ELF-1 (cell line): ENCODE measurements at regions not wholly inside any gene's neighbourhood (a gene's known extent, or its start where the extent isn't known, plus 50 kb on each side); places are given as distances from the start of the nearest gene placed in this dataset.
A peak's percentile ranks its signal among the peaks of the same experiment; 100 is the strongest.

ENCODE experiments used
- DNase-seq: peaks from one replicate; pipeline ENCODE4 v3.0.0-alpha.2; 2016; ENCODE audit warnings: low read depth, low spot score

GRCh38 chr21:41632748-41633475 is 125.0 kb upstream of the TMPRSS2 start:
- DNase-seq, result no peak

- no peak for DNase-seq
These were observed 123.9 kb upstream of the TMPRSS2 start for GRCh38 chr21:41631564-41632461.

DNA sequence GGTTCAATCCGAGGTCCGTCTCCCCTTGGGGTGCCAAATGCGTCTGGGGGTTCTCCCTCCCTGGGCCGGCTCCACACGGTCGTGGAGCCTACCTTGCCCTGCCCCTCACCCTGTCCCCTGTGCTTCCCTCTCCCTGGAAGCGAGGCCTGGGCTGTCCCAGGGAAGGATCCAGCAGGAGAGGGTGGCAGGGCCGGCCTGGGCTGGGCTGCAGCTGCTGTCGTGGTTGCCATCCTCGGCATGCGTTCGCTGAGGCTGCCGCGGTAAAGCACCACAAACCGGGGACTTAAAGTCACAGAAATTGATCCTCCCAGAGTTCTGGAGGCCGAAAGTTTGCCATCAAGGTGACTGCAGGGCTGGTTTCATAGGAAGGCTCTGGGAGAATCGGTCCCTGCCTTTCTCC is 123.0 kb upstream of the TMPRSS2 start:
- no peak for DNase-seq

- DNase-seq, result peak; percentile 58
These were observed 122.3 kb upstream of the TMPRSS2 start for GRCh38 chr21:41630249-41630648.

GRCh38 chr21:41628256-41628655 is 120.3 kb upstream of the TMPRSS2 start:
- DNase-seq, result no peak

DNA sequence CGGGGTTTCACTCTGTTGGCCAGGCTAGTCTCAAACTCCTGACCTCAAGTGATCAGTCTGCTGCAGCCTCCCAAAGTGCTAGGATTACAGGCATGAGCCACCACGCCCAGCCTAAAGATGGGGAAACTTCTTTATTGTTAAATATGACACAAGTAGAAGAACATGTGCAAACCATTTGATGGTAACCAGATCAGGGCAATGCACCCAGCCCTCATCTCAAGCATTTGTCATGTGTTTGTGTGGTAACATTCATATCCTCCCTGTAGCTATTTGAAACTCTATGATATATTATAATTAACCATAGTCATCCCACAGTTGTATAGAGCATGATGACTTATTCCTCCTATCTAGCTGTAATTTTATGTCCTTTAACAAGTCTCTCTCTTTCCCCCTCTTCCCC is 119.5 kb upstream of the TMPRSS2 start:
- no peak for DNase-seq

GRCh38 chr21:41626021-41626420 is 118.1 kb upstream of the TMPRSS2 start:
- no peak for DNase-seq

DNA sequence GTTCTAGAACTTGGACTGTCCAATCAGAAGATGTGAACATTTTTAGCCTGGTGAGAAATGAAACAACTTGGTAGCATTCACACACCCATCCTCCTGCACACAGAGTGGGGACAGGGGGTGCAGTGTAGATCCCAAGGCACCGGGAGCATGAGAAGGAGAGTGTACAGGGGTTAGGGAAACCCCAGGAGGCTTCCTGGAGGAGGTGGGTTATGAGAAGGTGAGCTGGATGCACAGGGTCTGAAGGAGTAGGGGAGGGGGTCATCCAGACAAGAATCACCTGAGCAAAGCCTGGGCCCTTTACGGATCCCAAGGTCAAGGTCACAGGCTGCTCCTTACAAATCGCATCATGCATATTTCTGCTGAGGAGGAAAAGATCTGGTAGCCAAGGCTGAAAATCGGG is 117.5 kb upstream of the TMPRSS2 start:
- DNase-seq, result no peak

- DNase-seq, result no peak
These were observed 116.8 kb upstream of the TMPRSS2 start for GRCh38 chr21:41624674-41625310.

GRCh38 chr21:41623945-41624344 is 116.0 kb upstream of the TMPRSS2 start:
- DNase-seq, result no peak

DNA sequence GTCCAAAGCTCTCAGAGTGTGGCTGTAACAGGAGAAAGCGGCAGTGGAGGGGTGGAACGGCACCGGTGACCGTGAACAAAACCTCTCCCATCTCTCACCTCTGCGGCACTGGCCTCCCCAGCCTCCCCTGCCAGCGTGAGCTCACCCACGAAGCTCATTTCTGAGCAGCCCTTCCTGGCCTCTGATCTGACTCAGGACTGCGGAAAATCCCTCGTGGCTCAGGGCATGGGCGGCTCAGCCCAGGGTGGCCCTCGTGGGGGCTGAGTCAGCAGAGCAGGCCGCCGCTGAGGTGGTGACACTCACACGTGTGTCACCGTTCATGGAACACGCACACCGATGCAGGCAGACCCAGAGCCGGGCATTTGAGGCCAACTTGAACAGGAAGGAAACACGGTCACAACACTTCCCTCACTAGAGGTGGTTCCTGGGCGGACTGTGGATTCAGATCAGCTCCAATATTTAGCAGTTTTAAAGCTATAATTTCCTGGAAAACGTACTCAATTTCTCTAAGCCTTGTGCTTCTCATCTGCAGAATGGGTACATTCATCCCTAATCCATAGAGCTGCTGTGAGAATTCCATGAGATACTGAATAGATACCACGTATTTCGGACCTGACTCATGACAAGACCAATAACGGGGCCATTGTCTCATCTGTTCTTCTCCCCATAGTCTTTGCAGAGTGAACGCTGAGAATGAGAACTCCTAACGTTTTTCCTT is 115.0 kb upstream of the TMPRSS2 start:
- no peak for DNase-seq

- no peak for DNase-seq
These were observed 114.2 kb upstream of the TMPRSS2 start for GRCh38 chr21:41622201-41622600.

GRCh38 chr21:41621513-41621912 is 113.6 kb upstream of the TMPRSS2 start:
- DNase-seq, result no peak

DNA sequence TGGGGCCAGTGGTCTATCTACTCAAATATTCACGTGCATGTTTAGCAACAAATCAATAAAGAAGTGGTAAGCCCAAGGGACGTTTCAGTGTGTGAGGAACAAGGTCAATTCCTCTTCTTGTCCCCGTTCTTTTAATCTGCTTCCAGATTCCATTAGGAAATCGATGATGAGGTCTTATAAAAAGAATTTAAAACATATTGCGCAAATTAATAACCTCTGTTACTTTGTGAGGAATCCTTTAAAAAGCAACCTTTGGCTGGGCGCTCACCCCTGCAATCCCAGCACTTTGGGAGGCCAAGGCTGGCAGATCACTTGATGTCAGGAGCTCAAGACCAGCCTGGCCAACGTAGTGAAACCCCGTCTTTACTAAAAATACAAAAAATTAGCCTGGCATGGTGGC is 113.0 kb upstream of the TMPRSS2 start:
- no peak for DNase-seq

- no peak for DNase-seq
These were observed 112.6 kb upstream of the TMPRSS2 start for GRCh38 chr21:41620541-41620940.

DNA sequence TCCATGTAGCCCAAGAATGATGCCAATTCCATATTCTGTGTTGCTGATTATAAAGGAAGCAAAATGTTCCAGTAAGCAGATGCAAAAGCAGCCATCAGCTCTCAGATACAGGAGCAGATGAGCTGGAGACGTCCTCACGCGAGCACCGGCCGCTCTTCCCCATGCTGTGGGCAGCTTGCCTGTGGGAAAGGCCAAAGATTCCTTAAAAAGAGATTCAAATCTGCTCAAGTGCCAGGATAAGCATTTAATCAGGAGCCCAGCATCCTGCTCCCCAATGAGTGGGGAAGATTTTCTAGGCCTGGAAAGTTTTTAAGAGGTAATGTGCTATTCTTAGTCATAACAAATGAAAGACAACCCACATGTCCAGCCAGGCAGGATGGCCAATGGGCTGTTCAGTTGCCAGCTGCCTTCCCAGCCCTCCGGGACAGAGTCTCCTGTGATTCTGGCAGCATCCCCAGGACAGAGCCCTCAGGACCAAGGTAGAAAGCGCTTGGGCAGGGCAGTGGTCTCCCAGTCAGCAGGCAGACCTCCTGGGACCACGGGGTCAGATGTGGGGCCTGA is 108.2 kb upstream of the TMPRSS2 start:
- DNase-seq, result no peak

GRCh38 chr21:41615613-41616012 is 107.7 kb upstream of the TMPRSS2 start:
- DNase-seq, result no peak

GRCh38 chr21:41614511-41614910 is 106.6 kb upstream of the TMPRSS2 start:
- no peak for DNase-seq

DNA sequence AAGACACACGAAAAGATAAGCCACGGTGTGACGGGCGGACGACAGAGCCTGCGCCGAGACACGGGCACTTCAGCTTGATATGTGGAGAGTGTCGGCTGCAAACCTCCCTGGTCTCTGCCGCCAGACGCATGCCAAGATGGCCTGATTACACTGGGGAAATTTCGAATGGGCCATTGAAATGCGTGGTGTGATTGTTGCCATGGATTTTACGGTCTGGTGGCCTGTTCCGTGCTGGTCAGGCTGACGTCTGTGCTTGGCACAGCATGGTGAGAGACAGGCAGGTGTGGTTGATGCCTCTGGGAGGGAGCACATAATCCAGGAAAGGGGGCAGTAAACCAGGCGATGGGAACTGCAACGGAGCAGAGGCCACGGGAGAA is 105.6 kb upstream of the TMPRSS2 start:
- DNase-seq, result peak; percentile 50

GRCh38 chr21:41612674-41613532 is 104.9 kb upstream of the TMPRSS2 start:
- peak; percentile 98 for DNase-seq
